HG03066 (cell line): ENCODE measurements at regions not wholly inside any gene's neighbourhood (a gene's known extent, or its start where the extent isn't known, plus 50 kb on each side); places are given as distances from the start of the nearest gene placed in this dataset.
"Not testable (repeated sequence)": the region's sequence is repeated elsewhere in the genome, so short reads cannot be mapped to it uniquely, and the experiment has no call there.

Experiments used
- ATAC-seq: cut with Tn5 transposase; IDR thresholded peaks from one replicate; pipeline ENCODE4 v1.9.1; 2021; ENCODE audit warnings: low read depth; ENCODE audit not compliant: unreplicated experiment

GRCh38 chr9:101807879-101808278, 69.4 kb upstream of the GRIN3A start:
- not testable (repeated sequence) for ATAC-seq

DNA sequence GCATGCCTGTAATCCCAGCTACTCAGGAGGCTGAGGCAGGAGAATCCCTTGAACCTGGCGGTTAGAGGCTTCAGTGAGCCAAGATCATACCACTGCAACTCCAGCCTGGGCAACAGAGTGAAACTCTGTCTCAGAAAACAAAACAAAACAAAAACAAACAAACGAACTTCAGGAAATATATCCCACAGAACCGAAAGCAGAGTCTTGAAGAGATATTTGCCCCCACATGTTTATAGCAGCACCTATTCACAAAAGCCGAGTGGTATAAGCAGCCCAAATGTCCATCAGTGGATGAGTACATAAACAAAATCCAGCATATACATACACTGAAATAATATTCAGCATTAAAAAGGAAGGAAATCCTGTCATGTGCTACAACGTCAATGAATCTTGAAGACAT, 57.6 kb upstream of the GRIN3A start:
- no peak for ATAC-seq

- ATAC-seq = no peak
These were observed 56.7 kb upstream of the GRIN3A start for GRCh38 chr9:101795147-101795546.

DNA sequence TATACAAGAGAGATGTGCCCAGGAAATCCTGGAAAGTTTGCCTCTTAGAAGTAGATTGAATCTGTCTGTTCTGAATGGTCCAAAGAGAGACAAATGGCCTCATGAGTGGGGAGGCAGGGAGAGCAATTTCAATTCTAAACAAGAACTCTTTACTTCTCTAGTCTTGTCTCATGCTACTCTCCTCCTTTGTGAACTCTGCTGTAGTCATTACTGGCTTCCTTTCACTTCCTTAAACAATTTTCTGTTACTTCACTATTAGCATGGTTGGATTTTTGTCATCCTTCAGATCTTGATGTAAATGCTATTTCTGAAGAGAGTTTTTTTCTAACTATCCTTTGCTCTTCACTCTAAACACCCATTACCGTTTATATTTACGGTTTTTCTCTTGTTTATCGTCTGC, 54.0 kb upstream of the GRIN3A start:
- no peak for ATAC-seq

GRCh38 chr9:101791938-101792337, 53.5 kb upstream of the GRIN3A start:
- ATAC-seq = no peak

DNA sequence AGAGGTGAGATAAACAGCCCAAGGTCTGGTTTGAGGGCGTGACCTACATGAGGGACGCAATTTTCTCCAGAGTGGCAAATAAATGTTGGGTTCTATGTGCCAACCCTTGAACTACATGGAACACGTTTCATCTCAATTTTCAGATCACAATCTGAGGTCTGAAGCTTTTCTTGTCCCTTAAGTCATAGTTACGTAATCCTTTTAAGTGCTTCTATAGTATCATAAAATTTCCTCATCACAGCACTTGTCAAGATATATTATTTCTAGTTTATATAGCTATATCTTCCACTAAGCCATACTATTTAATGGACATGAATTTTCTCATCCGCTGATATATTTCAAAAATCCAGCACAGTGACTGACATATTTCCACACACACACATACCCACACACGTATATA, 53.1 kb upstream of the GRIN3A start:
- ATAC-seq = no peak
